K562 (cell line): ENCODE measurements at regions not wholly inside any gene's neighbourhood (a gene's known extent, or its start where the extent isn't known, plus 50 kb on each side); places are given as distances from the start of the nearest gene placed in this dataset.

Source experiments
- CBFA2T2 ChIP-seq: fragments of 450-650 bp; conservative IDR thresholded peaks from 2 replicates; pipeline ENCODE4 v1.6.1; 2017; ENCODE audit warnings: mild to moderate bottlenecking
- CBFA2T3 ChIP-seq: fragments of 450-650 bp; IDR thresholded peaks from 2 replicates; pipeline ENCODE4 v1.6.1; 2017
- DPF2 ChIP-seq: fragments of 450-650 bp; IDR thresholded peaks from 2 replicates; pipeline ENCODE4 v1.6.1; 2016
- FOXJ2 ChIP-seq: fragments of 200-800 bp; sonication (Bioruptor generic); IDR thresholded peaks from 2 replicates; pipeline ENCODE4 v1.6.1; 2016; ENCODE audit warnings: missing genetic modification characterization, missing compliant biosample characterization
- GMEB1 ChIP-seq: fragments of 250-450 bp; sonication (Bioruptor Pico); IDR thresholded peaks from 2 replicates; pipeline ENCODE4 v1.4.0; 2020; ENCODE audit warnings: mild to moderate bottlenecking
- JUN ChIP-seq, 2 experiments: sonication (generic) in 1 of 2; formaldehyde crosslinking in 1 of 2; IDR thresholded peaks; 2 replicates each; pipeline versions ENCODE4 v1.6.1 to v1.8.0; 2012 to 2022; ENCODE audit warnings: borderline replicate concordance in 2 of 2, mild to moderate bottlenecking in 2 of 2, improper control_type of control experiment in 1 of 2, low read depth in 1 of 2, low read length in 1 of 2, missing genetic modification reagents in 1 of 2
- KDM1A ChIP-seq, 2 experiments: fragments of 450-650 bp; IDR thresholded peaks; 2 replicates each; pipeline ENCODE4 v1.6.1; 2016; ENCODE audit warnings: mild to moderate bottlenecking in 2 of 2
- L3MBTL2 ChIP-seq: fragments of 450-650 bp; IDR thresholded peaks from 2 replicates; pipeline ENCODE4 v1.6.1; 2016; ENCODE audit warnings: mild to moderate bottlenecking, moderate library complexity
- NEUROD1 ChIP-seq: fragments of 150-350 bp; IDR thresholded peaks from 2 replicates; pipeline ENCODE4 v1.6.1; 2014; ENCODE audit warnings: borderline replicate concordance, low read length, low read depth; ENCODE audit not compliant: partially characterized antibody
- POLR2H ChIP-seq: IDR thresholded peaks from 2 replicates; pipeline ENCODE4 v1.6.1; 2016; ENCODE audit warnings: missing genetic modification characterization, low read depth, mild to moderate bottlenecking, control low read depth, missing compliant biosample characterization, moderate library complexity
- RCOR1 ChIP-seq, 2 experiments: IDR thresholded peaks; 2 replicates each; pipeline ENCODE4 v1.6.1; 2012; ENCODE audit warnings: low read depth in 2 of 2, low read length in 2 of 2, borderline replicate concordance in 1 of 2, improper control_type of control experiment in 1 of 2
- SMARCE1 ChIP-seq: fragments of 450-650 bp; IDR thresholded peaks from 2 replicates; pipeline ENCODE4 v1.7.1; 2016; ENCODE audit warnings: mild to moderate bottlenecking
- SPI1 ChIP-seq: IDR thresholded peaks from 2 replicates; pipeline ENCODE4 v1.6.1; 2011; ENCODE audit warnings: low read depth, low read length, control low read depth, borderline replicate concordance
- THRB ChIP-seq: fragments of 450-650 bp; formaldehyde crosslinking; conservative IDR thresholded peaks from 2 replicates; pipeline ENCODE4 v1.4.0; 2022; ENCODE audit warnings: mild to moderate bottlenecking, missing genetic modification characterization
- ZFP36 ChIP-seq: fragments of 150-350 bp; IDR thresholded peaks from 2 replicates; pipeline ENCODE4 v1.6.1; 2018; ENCODE audit warnings: low read length, low read depth; ENCODE audit not compliant: partially characterized antibody
- ZNF217 ChIP-seq: sonication (generic); formaldehyde crosslinking; IDR thresholded peaks from 2 replicates; pipeline ENCODE4 v1.8.0; 2022; ENCODE audit warnings: mild to moderate bottlenecking, missing genetic modification reagents
- ZNF436 ChIP-seq: fragments of 250-450, 450-650 bp; sonication (Bioruptor Pico); formaldehyde crosslinking; IDR thresholded peaks from 2 replicates; pipeline ENCODE4 v1.7.0; 2020; ENCODE audit warnings: mild to moderate bottlenecking
- TF ChIP-seq, protein P1 (sequence below): fragments of 200-800 bp; sonication (Bioruptor generic); IDR thresholded peaks from 2 replicates; pipeline ENCODE4 v1.6.1; 2016; ENCODE audit warnings: missing genetic modification characterization, missing compliant biosample characterization
- TF ChIP-seq, protein P2 (sequence below): fragments of 250-450 bp; sonication (Bioruptor Pico); IDR thresholded peaks from 2 replicates; pipeline ENCODE4 v1.4.0; 2020; ENCODE audit warnings: borderline replicate concordance

- TF ChIP-seq, protein P1, sequence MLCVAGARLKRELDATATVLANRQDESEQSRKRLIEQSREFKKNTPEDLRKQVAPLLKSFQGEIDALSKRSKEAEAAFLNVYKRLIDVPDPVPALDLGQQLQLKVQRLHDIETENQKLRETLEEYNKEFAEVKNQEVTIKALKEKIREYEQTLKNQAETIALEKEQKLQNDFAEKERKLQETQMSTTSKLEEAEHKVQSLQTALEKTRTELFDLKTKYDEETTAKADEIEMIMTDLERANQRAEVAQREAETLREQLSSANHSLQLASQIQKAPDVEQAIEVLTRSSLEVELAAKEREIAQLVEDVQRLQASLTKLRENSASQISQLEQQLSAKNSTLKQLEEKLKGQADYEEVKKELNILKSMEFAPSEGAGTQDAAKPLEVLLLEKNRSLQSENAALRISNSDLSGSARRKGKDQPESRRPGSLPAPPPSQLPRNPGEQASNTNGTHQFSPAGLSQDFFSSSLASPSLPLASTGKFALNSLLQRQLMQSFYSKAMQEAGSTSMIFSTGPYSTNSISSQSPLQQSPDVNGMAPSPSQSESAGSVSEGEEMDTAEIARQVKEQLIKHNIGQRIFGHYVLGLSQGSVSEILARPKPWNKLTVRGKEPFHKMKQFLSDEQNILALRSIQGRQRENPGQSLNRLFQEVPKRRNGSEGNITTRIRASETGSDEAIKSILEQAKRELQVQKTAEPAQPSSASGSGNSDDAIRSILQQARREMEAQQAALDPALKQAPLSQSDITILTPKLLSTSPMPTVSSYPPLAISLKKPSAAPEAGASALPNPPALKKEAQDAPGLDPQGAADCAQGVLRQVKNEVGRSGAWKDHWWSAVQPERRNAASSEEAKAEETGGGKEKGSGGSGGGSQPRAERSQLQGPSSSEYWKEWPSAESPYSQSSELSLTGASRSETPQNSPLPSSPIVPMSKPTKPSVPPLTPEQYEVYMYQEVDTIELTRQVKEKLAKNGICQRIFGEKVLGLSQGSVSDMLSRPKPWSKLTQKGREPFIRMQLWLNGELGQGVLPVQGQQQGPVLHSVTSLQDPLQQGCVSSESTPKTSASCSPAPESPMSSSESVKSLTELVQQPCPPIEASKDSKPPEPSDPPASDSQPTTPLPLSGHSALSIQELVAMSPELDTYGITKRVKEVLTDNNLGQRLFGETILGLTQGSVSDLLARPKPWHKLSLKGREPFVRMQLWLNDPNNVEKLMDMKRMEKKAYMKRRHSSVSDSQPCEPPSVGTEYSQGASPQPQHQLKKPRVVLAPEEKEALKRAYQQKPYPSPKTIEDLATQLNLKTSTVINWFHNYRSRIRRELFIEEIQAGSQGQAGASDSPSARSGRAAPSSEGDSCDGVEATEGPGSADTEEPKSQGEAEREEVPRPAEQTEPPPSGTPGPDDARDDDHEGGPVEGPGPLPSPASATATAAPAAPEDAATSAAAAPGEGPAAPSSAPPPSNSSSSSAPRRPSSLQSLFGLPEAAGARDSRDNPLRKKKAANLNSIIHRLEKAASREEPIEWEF (CRISPR knock-in tag): 0 out of 2 replicates have a peak, but pooled peaks have one; percentile 31
- TF ChIP-seq ZNF436 (CRISPR knock-in tag) (no peak), RCOR1 (IDR thresholded peaks at IDR 0.05; ENCODE audit: borderline replicate concordance in 1 of 2, low read depth in 2 of 2, low read length in 2 of 2) (peak in 1 of 2 experiments; percentile 42; a peak in 1 of 4 replicates), NEUROD1 (peak; percentile 38), POLR2H (tag) (no peak), THRB (no peak), CBFA2T3 (peak; percentile 66), SPI1 (0 out of 2 replicates have a peak, but pooled peaks have one; percentile 25), KDM1A (IDR thresholded peaks at IDR 0.05) (peak; percentile 64 to 72), L3MBTL2 (0 out of 2 replicates have a peak, but pooled peaks have one; percentile 27), GMEB1 (CRISPR knock-in tag) (no peak), ZNF217 (CRISPR knock-in tag) (no peak), CBFA2T2 (peak; percentile 28; the same call in 1 of the 2 replicates), DPF2 (peak; percentile 69), JUN (IDR thresholded peaks at IDR 0.05; ENCODE audit: borderline replicate concordance, low read depth, low read length) (0 out of 2 replicates have a peak, but pooled peaks have one; percentile 24), JUN (CRISPR knock-in tag; IDR thresholded peaks at IDR 0.05; ENCODE audit: borderline replicate concordance) (no peak), ZFP36 (no peak), FOXJ2 (tag) (peak; percentile 69; the same call in 1 of the 2 replicates), SMARCE1 (peak; percentile 78)
- TF ChIP-seq, protein P2, sequence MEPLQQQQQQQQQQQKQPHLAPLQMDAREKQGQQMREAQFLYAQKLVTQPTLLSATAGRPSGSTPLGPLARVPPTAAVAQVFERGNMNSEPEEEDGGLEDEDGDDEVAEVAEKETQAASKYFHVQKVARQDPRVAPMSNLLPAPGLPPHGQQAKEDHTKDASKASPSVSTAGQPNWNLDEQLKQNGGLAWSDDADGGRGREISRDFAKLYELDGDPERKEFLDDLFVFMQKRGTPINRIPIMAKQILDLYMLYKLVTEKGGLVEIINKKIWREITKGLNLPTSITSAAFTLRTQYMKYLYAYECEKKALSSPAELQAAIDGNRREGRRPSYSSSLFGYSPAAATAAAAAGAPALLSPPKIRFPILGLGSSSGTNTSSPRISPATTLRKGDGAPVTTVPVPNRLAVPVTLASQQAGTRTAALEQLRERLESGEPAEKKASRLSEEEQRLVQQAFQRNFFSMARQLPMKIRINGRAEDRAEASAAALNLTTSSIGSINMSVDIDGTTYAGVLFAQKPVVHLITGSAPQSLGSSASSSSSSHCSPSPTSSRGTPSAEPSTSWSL (CRISPR knock-in tag): no peak
Observed at GRCh38 chr7:17234398-17235031, 63.9 kb upstream of the AHR start (continued).
